ENCODE measurements at regions not wholly inside any gene's neighbourhood (a gene's known extent, or its start where the extent isn't known, plus 50 kb on each side); places are given as distances from the start of the nearest gene placed in this dataset.
"Not testable (repeated sequence)": the region's sequence is repeated elsewhere in the genome, so short reads cannot be mapped to it uniquely, and the experiment has no call there.

DNA sequence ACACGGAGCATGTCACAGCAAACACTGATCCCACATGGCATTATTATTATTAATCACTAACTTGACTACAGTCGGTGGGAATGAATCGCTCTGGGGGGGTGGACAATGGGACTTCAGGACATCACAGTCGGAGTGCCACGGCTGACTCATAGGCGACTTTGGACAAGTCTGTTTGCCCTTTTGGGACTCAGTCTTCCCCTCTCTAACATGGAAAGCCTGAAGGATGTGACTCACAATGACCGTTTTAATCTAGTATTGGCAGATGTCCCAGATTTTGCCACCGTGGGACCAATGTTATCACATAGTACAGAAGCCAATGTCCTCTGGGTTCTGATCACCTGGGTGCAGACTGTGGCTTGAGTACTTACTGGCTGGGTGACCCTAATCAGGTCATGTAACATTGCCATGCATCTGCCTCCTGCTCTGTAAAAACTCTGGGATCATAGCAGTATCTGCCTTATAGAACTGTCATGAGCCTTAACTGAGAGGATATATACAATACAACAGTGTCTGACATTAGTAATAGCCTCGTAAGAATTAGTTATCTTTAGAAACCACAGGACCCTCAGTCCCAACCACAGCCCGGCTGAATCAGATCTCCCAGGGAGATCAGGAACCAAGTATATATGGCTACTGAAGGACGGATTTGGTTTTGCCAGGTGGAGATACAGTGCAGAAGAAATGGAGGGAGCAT is 362.6 kb downstream of the BCL11B start:
- DNase-seq (ENCODE audit: low spot score in 2 of 2): no peak
- Mint-ChIP-seq H3K4me3 (no peak overlapping the region), H3K27ac (no peak overlapping the region), H3K9me3 (no peaks in the 10 kb centered on the region), H3K4me1 (peaks cover 19% of the 10 kb centered on the region), H3K36me3 (no peaks in the 10 kb centered on the region)
- ATAC-seq: no peak

DNA sequence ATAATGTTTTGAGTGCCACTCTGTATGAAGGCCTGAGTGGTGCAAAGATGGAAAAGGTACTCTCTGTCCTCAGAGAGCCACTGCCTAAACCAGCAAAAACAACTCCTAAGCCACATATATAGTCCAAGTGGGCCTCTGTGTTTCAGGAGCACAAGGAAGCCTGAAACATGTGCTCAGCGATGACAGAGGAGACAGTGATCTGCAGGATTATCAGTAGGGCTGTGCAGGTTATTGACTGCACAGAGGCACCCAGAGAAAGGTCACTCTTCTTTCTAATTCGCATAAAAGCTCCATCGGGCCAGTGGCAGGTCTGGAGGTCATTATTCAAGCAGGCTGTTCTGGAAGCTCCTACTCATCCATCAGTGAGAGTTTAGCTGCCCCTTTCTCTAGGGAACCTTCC is 361.9 kb downstream of the BCL11B start:
- ATAC-seq (no peak), DNase-seq (ENCODE audit: low spot score in 2 of 2) (no peak)
- no peak overlapping the region for H3K27ac Mint-ChIP-seq
- no peak overlapping the region for H3K4me3 Mint-ChIP-seq
- H3K4me1 Mint-ChIP-seq: peaks cover 19% of the 10 kb centered on the region
- no peaks in the 10 kb centered on the region for H3K9me3 Mint-ChIP-seq
- H3K36me3 Mint-ChIP-seq: no peaks in the 10 kb centered on the region

DNA sequence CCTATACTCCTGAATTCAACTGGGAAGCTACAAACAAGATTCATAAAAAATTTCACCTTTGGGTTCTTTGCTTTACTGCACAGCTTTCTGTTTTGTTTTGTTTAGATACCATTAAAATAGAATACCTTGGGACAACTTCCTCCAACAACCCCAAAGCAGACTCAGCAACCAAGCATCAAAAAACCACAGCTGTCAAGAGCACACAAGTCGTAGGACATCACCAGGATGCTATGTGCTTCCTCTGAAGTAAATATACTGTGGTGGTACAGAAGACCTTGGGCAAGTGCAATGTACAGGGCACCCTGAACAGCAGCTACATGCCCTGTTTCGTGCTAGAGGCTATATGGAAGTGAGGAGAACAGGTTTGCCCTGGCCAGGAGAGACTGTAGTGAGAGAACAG is 359.3 kb downstream of the BCL11B start:
- Mint-ChIP-seq H3K27ac (peak overlapping the region; percentile 17), H3K9me3 (no peaks in the 10 kb centered on the region), H3K4me3 (no peak overlapping the region), H3K36me3 (no peaks in the 10 kb centered on the region), H3K4me1 (peaks cover 24% of the 10 kb centered on the region)
- ATAC-seq (peak; percentile 39), DNase-seq (ENCODE audit: low spot score in 2 of 2) (no peak)

DNA sequence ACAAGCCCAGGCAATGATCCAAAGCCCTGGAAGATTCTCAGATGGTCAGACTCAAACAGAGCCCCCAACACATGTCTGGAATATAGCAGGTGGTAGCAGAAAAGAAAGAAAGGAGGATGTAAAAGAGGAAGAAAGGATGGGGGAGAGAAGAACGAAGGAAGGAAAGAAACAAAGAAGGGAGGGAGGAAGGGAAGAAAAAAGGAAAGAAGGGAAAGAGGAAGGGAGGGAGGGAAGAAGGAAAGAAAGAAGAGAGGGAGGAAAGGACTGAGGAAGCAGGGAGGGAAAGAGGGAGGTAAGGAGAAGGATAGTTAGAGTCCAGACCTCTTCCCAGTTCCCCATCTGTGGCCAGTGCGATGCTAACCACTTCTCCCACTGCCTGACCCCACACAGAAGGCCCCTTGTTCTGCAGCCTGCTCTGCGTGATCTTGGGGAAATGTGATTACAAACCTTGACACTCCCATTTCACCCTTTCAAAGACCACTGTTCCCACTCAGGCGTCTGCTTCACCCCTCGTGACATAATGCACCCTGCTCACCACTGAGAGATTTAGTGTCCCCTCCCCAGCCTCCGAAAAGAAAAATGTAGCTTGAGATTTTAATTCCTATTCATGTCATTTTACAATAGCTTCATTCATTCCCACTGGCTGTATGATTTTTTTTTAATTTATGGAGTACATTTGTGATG is 357.9 kb downstream of the BCL11B start:
- no peaks in the 10 kb centered on the region for H3K9me3 Mint-ChIP-seq
- no peaks in the 10 kb centered on the region for H3K36me3 Mint-ChIP-seq
- ATAC-seq: no peak
- peaks cover 24% of the 10 kb centered on the region for H3K4me1 Mint-ChIP-seq
- no peak for DNase-seq (ENCODE audit: low spot score in 2 of 2)
- H3K4me3 Mint-ChIP-seq: no peak overlapping the region
- H3K27ac Mint-ChIP-seq: peak overlapping the region; percentile 5

DNA sequence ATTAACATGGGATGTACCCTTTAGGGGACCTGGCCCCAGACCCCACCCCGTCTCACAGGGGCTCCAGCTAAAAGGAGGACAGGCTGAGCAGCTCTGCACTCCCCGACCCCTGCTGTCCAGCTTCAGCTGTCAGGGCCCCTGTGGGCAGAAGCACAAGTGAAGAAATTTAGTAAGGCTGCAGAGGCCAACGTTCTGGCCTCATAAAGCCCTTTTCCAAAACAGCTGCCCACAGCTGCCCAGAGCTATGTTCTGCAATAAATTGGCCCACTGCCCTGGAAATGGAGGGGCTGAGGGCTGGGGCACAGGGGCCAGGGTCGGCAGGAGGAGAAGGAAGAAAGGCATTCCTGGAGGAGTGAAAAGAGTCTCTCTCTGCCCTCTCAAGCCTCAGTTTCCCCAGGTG is 357.1 kb downstream of the BCL11B start:
- H3K9me3 Mint-ChIP-seq: no peaks in the 10 kb centered on the region
- H3K4me1 Mint-ChIP-seq: peaks cover 24% of the 10 kb centered on the region
- H3K36me3 Mint-ChIP-seq: no peaks in the 10 kb centered on the region
- DNase-seq (ENCODE audit: low spot score in 2 of 2): no peak
- no peak overlapping the region for H3K4me3 Mint-ChIP-seq
- H3K27ac Mint-ChIP-seq: no peak overlapping the region
- ATAC-seq: no peak

DNA sequence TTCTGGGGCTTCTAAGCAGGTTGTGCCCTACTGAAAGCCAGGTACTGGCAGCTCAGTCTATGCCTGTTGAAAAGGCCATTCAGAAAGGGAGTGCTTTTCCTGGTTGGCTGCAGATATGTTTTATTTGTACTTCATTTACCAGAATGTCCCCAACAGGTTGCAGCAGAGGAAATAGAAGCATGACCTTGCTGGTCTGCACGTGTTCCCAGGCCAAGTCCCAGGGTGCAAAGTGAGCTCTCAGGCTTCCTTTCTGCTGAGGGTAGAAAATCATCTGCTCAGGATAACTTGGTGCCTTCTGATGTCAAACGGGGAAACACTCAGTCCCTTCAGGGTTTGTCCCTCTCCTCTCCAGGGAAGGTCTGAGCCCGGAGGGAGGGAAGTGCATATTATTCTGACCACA is 356.4 kb downstream of the BCL11B start:
- Mint-ChIP-seq H3K9me3 (no peaks in the 10 kb centered on the region), H3K27ac (peak overlapping the region; percentile 52), H3K4me3 (no peak overlapping the region), H3K4me1 (peaks cover 24% of the 10 kb centered on the region), H3K36me3 (no peaks in the 10 kb centered on the region)
- DNase-seq (ENCODE audit: low spot score in 2 of 2) (no peak), ATAC-seq (no peak)

DNA sequence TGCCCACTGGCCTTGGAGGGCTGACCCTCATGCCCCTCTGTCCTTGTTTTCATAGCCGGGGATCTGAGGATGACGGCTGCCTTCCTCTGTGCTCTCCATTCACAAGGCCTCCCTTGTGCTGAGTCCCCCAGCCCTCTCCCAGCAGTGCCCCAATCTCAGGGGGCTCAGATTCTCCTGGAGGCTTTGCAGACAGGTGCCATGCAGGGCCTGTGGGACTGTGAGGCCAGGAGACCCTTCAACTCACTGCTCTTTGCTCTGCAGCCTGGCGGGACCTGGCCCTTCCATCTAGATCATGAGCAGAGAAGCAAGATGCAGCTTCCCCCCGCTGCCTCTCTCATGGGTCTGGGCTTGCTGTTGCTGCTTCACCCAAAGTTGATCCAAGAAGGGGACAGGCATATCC is 356.0 kb downstream of the BCL11B start:
- Mint-ChIP-seq H3K9me3 (no peaks in the 10 kb centered on the region), H3K4me3 (no peak overlapping the region), H3K4me1 (peaks cover 24% of the 10 kb centered on the region), H3K27ac (peak overlapping the region; percentile 52), H3K36me3 (no peaks in the 10 kb centered on the region)
- ATAC-seq (no peak), DNase-seq (ENCODE audit: low spot score in 2 of 2) (no peak)

DNA sequence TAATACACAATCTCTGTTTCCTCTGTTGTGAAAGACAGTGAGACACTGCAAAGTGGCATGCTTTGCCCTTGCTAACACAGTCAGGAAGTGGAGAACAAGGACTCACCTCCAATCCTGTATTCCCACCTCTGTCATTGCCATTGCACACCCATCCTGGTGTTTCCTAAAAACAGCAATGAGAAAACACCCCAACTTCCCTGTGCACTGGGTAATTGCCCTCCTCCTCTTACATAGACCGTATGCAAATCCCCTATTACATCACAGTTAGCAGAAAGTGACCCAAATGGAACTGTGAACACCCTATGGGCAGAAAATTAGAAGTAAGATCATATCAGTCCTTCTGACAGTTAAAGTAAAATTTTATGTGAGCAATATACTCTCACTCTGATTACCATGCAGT is 355.5 kb downstream of the BCL11B start:
- Mint-ChIP-seq H3K4me1 (peaks cover 23% of the 10 kb centered on the region), H3K9me3 (no peaks in the 10 kb centered on the region), H3K4me3 (no peak overlapping the region), H3K27ac (peak overlapping the region; percentile 52), H3K36me3 (no peaks in the 10 kb centered on the region)
- no peak for DNase-seq (ENCODE audit: low spot score in 2 of 2)
- no peak for ATAC-seq

DNA sequence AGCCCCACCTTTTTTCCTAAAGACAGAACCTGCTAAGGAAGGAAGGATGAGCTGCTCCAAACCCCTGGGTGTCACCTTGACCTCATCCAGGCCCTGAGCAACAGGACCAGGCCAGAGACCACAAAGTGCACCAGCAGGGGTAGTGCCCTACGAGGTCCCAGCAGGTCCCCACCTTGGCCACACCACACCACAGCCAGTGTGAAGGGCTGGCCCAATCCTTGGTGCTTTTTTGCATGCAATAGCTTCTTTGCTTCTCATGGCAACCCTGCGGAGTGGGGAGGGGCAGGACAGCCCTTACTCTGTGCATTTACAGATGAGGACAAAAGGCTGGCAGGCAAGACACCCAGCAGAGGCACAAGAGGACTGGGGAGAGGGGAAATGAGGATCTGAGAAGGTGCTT is 352.6 kb downstream of the BCL11B start:
- Mint-ChIP-seq H3K36me3 (no peaks in the 10 kb centered on the region), H3K4me3 (no peak overlapping the region), H3K27ac (no peak overlapping the region), H3K9me3 (no peaks in the 10 kb centered on the region), H3K4me1 (peaks cover 5% of the 10 kb centered on the region)
- DNase-seq (ENCODE audit: low spot score in 2 of 2) (no peak), ATAC-seq (no peak)

DNA sequence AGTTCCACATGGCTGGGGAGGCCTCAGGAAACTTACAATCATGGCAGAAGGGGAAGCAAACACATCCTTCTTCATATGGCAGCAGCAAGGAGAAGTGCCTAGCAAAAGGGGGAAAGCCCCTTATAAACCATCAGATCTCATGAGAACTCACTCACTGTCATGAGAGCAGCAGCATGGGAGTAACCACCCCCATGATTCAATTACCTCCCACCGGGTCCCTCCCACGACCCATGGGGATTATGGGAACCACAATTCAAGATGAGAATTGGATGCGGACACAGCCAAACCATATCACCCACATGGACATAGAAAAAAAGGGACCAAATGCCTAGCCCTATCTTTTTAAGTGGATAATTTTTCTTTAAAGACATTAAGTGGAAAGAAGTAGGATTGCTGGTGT is 350.7 kb downstream of the BCL11B start:
- not testable (repeated sequence) for H3K4me3 Mint-ChIP-seq; H3K4me1 Mint-ChIP-seq; DNase-seq (ENCODE audit: low spot score in 2 of 2); H3K9me3 Mint-ChIP-seq; H3K27ac Mint-ChIP-seq; H3K36me3 Mint-ChIP-seq; ATAC-seq

DNA sequence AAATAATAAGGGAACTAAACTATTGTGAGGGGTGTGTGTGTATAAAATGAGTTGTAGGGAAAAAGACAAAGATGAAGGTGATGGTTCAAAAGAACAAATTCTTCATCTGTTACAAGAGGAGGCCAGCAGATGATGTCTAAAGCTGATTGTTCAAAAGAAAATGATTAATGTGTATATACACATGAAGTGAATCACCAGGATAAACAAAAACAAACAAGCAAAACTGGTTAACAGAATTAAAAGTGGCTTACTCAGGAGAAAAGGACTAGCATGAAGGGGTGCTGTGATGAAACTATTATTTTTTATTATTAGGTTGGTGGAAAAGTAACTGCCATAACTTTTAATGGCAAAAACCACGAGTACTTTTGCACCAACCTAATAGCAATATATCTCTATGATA is 348.4 kb downstream of the BCL11B start:
- DNase-seq (ENCODE audit: low spot score in 2 of 2) (no peak), ATAC-seq (no peak)
- Mint-ChIP-seq H3K4me3 (no peak overlapping the region), H3K27ac (no peak overlapping the region), H3K36me3 (no peaks in the 10 kb centered on the region), H3K4me1 (no peaks in the 10 kb centered on the region), H3K9me3 (no peaks in the 10 kb centered on the region)

DNA sequence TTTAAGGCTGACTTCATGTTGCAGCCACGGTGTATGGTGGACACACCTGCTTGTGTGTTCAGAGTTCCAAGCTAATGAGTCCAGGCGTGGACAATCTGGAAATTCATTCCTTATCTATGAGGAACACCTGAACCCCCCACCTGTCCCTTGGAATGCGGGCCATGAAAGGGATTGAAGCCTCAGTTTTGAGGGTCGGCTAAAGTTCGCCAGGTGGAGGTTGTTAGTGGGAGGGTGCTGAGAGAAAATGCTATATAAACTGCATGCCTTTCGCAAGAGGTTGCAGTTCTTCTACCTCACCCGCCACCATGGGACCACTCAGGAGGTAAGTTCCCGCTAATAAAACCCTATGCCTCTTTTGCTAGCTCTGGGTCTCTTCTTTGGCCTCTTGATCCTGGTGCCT is 348.0 kb downstream of the BCL11B start:
- ATAC-seq (no peak), DNase-seq (ENCODE audit: low spot score in 2 of 2) (no peak)
- Mint-ChIP-seq H3K36me3 (no peaks in the 10 kb centered on the region), H3K9me3 (no peaks in the 10 kb centered on the region), H3K27ac (no peak overlapping the region), H3K4me3 (no peak overlapping the region), H3K4me1 (no peaks in the 10 kb centered on the region)

DNA sequence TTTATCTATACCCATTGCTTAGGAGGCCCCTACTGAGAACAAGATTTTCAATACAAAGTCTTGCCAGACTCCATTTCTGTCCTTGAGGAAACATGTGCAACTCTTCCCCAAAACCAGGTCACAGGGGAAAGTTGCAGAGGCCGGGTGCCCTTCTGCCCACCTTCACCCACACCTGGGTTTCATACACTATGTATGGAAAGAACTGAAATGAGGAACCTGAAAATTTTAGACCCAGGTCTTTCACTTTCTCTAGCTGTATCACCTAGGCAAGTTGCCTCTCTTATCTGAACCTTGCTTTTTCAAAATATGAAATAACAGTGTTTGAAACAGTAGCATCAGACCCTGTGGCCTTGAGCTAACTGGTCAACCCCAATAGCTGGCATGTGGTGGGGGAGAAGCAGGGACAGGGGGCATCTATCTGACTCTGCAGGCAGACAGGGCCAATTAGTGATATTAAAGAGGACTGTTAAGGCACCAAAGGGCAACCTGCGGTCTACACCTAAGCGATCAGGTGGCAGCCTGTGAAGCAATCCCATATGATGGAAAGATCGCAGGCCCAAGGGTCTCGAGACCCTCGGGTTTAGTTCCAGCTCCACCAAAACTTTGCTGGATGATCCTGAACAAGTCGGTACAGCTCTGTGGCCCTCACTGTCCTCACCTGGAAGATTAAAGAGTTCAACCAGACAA is 346.5 kb downstream of the BCL11B start:
- Mint-ChIP-seq H3K9me3 (no peaks in the 10 kb centered on the region), H3K4me3 (no peak overlapping the region), H3K36me3 (no peaks in the 10 kb centered on the region), H3K27ac (no peak overlapping the region), H3K4me1 (peaks cover under 1% of the 10 kb centered on the region)
- ATAC-seq (no peak), DNase-seq (ENCODE audit: low spot score in 2 of 2) (no peak)

DNA sequence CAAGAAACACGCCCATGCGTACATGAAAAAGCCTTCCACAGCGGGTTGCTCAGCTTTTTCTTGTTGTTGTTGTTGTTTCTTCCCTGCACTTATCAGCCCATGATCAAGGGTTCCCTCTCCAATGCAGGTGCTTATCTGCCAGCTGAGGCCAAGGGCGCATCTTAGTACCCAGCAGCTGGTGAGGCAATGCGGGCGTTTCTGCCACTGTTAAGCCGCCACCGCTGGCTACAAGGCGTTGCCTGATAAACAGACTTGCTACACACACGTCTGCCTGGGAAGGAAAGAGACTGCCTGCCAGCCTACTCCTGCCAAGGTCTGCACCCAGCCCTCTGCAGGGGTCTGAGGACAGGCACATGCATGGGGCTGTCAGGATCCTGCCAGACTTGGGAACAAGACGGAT is 345.9 kb downstream of the BCL11B start:
- Mint-ChIP-seq H3K27ac (no peak overlapping the region), H3K9me3 (no peaks in the 10 kb centered on the region), H3K4me3 (no peak overlapping the region), H3K4me1 (peaks cover 7% of the 10 kb centered on the region), H3K36me3 (no peaks in the 10 kb centered on the region)
- DNase-seq (ENCODE audit: low spot score in 2 of 2) (no peak), ATAC-seq (no peak)

DNA sequence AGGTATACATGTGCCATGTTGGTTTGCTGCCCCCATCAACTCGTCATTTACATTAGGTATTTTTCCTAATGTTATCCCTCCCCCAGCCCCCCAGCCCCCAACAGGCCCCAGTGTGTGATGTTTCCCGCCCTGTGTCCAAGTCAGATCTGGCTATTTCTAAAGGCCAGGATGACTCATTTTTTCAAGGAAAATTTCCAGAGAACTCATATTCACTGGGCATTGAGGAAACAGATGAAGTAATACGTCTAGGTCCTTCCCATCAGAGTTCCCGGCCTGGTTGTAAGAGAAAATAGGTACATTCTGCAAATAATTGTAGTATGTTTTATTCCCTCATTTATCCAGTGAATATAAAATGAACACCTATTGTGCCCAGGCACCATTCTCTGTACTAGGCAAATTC is 345.2 kb downstream of the BCL11B start:
- ATAC-seq (no peak), DNase-seq (ENCODE audit: low spot score in 2 of 2) (no peak)
- no peaks in the 10 kb centered on the region for H3K9me3 Mint-ChIP-seq
- H3K36me3 Mint-ChIP-seq: peaks cover 2% of the 10 kb centered on the region
- H3K4me3 Mint-ChIP-seq: no peak overlapping the region
- H3K27ac Mint-ChIP-seq: no peak overlapping the region
- H3K4me1 Mint-ChIP-seq: peaks cover 14% of the 10 kb centered on the region

DNA sequence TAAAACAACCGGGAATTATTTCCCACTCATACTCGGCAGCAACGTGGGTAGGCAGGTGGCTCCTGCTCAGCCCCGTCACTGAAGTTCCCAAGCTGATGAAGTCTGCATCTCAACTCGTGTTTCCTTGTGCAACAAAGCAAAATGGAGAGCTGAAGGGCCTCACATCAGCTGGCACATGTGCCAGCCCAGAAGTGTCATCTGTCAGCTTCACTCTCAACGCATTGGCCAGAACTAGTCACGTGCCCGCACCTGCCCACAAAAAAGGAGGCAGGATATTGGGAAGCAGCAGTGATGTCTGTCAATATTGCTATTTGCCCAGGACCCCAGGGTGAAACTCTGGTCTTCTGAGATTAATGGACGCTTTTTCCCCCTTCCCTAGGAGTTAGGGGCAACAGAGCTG is 344.0 kb downstream of the BCL11B start:
- H3K4me1 Mint-ChIP-seq: peaks cover 26% of the 10 kb centered on the region
- H3K4me3 Mint-ChIP-seq: no peak overlapping the region
- H3K9me3 Mint-ChIP-seq: no peaks in the 10 kb centered on the region
- peaks cover 6% of the 10 kb centered on the region for H3K36me3 Mint-ChIP-seq
- no peak overlapping the region for H3K27ac Mint-ChIP-seq
- DNase-seq (ENCODE audit: low spot score in 2 of 2) (no peak), ATAC-seq (no peak)

Measured in stimulated activated effector memory CD8-positive, alpha-beta T cell treated with anti-CD3 and anti-CD28 coated beads, Interleukin-12 subunit alpha, Interleukin-12 subunit beta, amount 100 ng/mL, for 72 hours (primary cell).